IMR-90 (cell line): ENCODE measurements at regions not wholly inside any gene's neighbourhood (a gene's known extent, or its start where the extent isn't known, plus 50 kb on each side); places are given as distances from the start of the nearest gene placed in this dataset.

Experiments
- ATAC-seq: fragments of 200-7000 bp; cut with Tn5 transposase; 2 replicates; pipeline ENCODE4 v1.9.1; 2020; ENCODE audit warnings: low read depth, mild to moderate bottlenecking, moderate library complexity
- BruUV-seq: library from RNA; stranded (reverse); fragments of 400-500 nt; replicated peaks from 2 replicates; lab custom pipeline; 2021; lab: Mats Ljungman, UMichigan
- CTCF ChIA-PET: fragments of 300-600 bp; formaldehyde crosslinking; extraction: SDS; loops from one replicate; lab custom pipeline; 2021; ENCODE audit warnings: antibody characterized with exemption; lab: Yijun Ruan, JAX
- POLR2A ChIA-PET: fragments of 300-600 bp; sonication (Branson Sonifier 250); formaldehyde crosslinking; loops from one replicate; lab custom pipeline; 2022; ENCODE audit warnings: antibody characterized with exemption; ENCODE audit not compliant: unreplicated experiment; lab: Charles Lee
- DNase-seq: peaks from one replicate; pipeline ENCODE4 v3.0.0; 2013
- H2AFZ ChIP-seq: replicated peaks from 2 replicates; pipeline ENCODE3; 2013; ENCODE audit warnings: low read length, mild to moderate bottlenecking; ENCODE audit not compliant: poor library complexity
- H2AK5ac ChIP-seq: 2 replicates; pipeline ENCODE4 v1.6.1; 2013; ENCODE audit warnings: low read depth, low read length, inconsistent platforms
- H2AK9ac ChIP-seq: replicated peaks from 2 replicates; pipeline ENCODE3; 2013; ENCODE audit warnings: mild to moderate bottlenecking, low read depth, low read length, moderate library complexity; ENCODE audit not compliant: poor library complexity
- H2BK120ac ChIP-seq: 2 replicates; pipeline ENCODE4 v1.6.1; 2013; ENCODE audit warnings: low read depth, low read length, inconsistent platforms
- H2BK15ac ChIP-seq: 3 replicates; pipeline ENCODE4 v1.6.1; 2013; ENCODE audit warnings: low read depth, low read length, inconsistent platforms
- H2BK20ac ChIP-seq: 2 replicates; pipeline ENCODE4 v1.6.1; 2013; ENCODE audit warnings: low read depth, mild to moderate bottlenecking, inconsistent platforms, low read length, moderate library complexity
- H2BK5ac ChIP-seq: 2 replicates; pipeline ENCODE4 v1.6.1; 2013; ENCODE audit warnings: mild to moderate bottlenecking, low read depth, low read length, inconsistent platforms; ENCODE audit not compliant: poor library complexity, severe bottlenecking
- H3K14ac ChIP-seq: replicated peaks from 2 replicates; pipeline ENCODE4 v1.6.1; 2013; ENCODE audit warnings: low read depth, low read length, inconsistent platforms
- H3K18ac ChIP-seq: 2 replicates; pipeline ENCODE4 v1.6.1; 2013; ENCODE audit warnings: low read depth, low read length, control low read depth
- H3K23ac ChIP-seq: 2 replicates; pipeline ENCODE4 v1.6.1; 2013; ENCODE audit warnings: low read depth, low read length, inconsistent platforms
- H3K27ac ChIP-seq: 2 replicates; pipeline ENCODE4 v1.5.1; 2013; ENCODE audit warnings: mild to moderate bottlenecking, control low read depth, low read length; ENCODE audit not compliant: insufficient read depth
- H3K27me3 ChIP-seq: 2 replicates; pipeline ENCODE4 v1.6.1; 2013; ENCODE audit warnings: low read length; ENCODE audit not compliant: control insufficient read depth, insufficient read depth
- H3K36me3 ChIP-seq: 2 replicates; pipeline ENCODE4 v1.6.1; 2013; ENCODE audit warnings: low read length, mixed read lengths; ENCODE audit not compliant: control insufficient read depth, insufficient read depth
- H3K4ac ChIP-seq: 2 replicates; pipeline ENCODE4 v1.6.1; 2013; ENCODE audit warnings: low read depth, low read length, inconsistent platforms
- H3K4me1 ChIP-seq: 2 replicates; pipeline ENCODE4 v1.6.1; 2013; ENCODE audit warnings: low read length, mixed read lengths; ENCODE audit not compliant: control insufficient read depth, insufficient read depth
- H3K4me2 ChIP-seq: 2 replicates; pipeline ENCODE4 v1.6.1; 2013; ENCODE audit warnings: low read depth, mild to moderate bottlenecking, control low read depth, low read length, moderate library complexity
- H3K4me3 ChIP-seq: 2 replicates; pipeline ENCODE4 v1.5.1; 2013; ENCODE audit warnings: low read depth, mild to moderate bottlenecking, control low read depth, low read length, moderate library complexity; ENCODE audit not compliant: insufficient read depth
- H3K56ac ChIP-seq: 2 replicates; pipeline ENCODE4 v1.6.1; 2013; ENCODE audit warnings: low read length, inconsistent platforms; ENCODE audit not compliant: insufficient read depth; ENCODE audit errors: extremely low read depth
- H3K79me1 ChIP-seq, 2 experiments: 2 replicates each; pipeline ENCODE4 v1.6.1; 2013; ENCODE audit warnings: low read length in 2 of 2, inconsistent platforms in 1 of 2, low read depth in 1 of 2
- H3K9ac ChIP-seq: 2 replicates; pipeline ENCODE4 v1.6.1; 2013; ENCODE audit warnings: low read depth, low read length, control low read depth
- H3K9me1 ChIP-seq: 2 replicates; pipeline ENCODE4 v1.6.1; 2013; ENCODE audit warnings: low read length, inconsistent platforms; ENCODE audit not compliant: insufficient read depth
- H3K9me3 ChIP-seq: 2 replicates; pipeline ENCODE4 v1.6.1; 2013; ENCODE audit warnings: low read length; ENCODE audit not compliant: control insufficient read depth, insufficient read depth
- H4K20me1 ChIP-seq: 2 replicates; pipeline ENCODE4 v1.6.1; 2013; ENCODE audit warnings: low read length, inconsistent platforms; ENCODE audit not compliant: insufficient read depth
- H4K5ac ChIP-seq: 2 replicates; pipeline ENCODE4 v1.6.1; 2013; ENCODE audit warnings: mild to moderate bottlenecking, low read depth, low read length, control low read depth
- H4K8ac ChIP-seq, 2 experiments: 2 replicates each; pipeline ENCODE4 v1.6.1; 2013; ENCODE audit warnings: low read depth in 2 of 2, low read length in 2 of 2, control low read depth in 1 of 2, inconsistent platforms in 1 of 2
- H4K91ac ChIP-seq: 2 replicates; pipeline ENCODE4 v1.6.1; 2013; ENCODE audit warnings: low read depth, low read length, inconsistent platforms; ENCODE audit not compliant: insufficient read depth
- BHLHE40 ChIP-seq: fragments of 150-350 bp; IDR thresholded peaks from 2 replicates; pipeline ENCODE4 v1.6.1; 2016; ENCODE audit warnings: mild to moderate bottlenecking, low read depth, low read length
- CEBPB ChIP-seq: IDR thresholded peaks from 2 replicates; pipeline ENCODE4 v1.6.1; 2012; ENCODE audit warnings: low read depth, low read length, improper control_type of control experiment
- CHD1 ChIP-seq: IDR thresholded peaks from 2 replicates; pipeline ENCODE4 v1.6.1; 2012; ENCODE audit warnings: low read depth, low read length, improper control_type of control experiment
- FOS ChIP-seq: fragments of 150-350 bp; IDR thresholded peaks from 2 replicates; pipeline ENCODE4 v1.6.1; 2016; ENCODE audit warnings: low read depth, low read length
- MAFK ChIP-seq: IDR thresholded peaks from 2 replicates; pipeline ENCODE4 v1.6.1; 2012; ENCODE audit warnings: low read depth, low read length, improper control_type of control experiment
- MAZ ChIP-seq: IDR thresholded peaks from 2 replicates; pipeline ENCODE4 v1.6.1; 2012; ENCODE audit warnings: low read depth, mild to moderate bottlenecking, low read length, improper control_type of control experiment, moderate library complexity, borderline replicate concordance
- MXI1 ChIP-seq: IDR thresholded peaks from 2 replicates; pipeline ENCODE4 v1.6.1; 2012; ENCODE audit warnings: low read depth, mild to moderate bottlenecking, low read length, moderate library complexity, borderline replicate concordance
- NFE2L2 ChIP-seq: fragments of 150-350 bp; IDR thresholded peaks from 2 replicates; pipeline ENCODE4 v1.6.1; 2016; ENCODE audit warnings: low read depth, mild to moderate bottlenecking, low read length
- POLR2A ChIP-seq: IDR thresholded peaks from 2 replicates; pipeline ENCODE4 v1.6.1; 2012; ENCODE audit warnings: mild to moderate bottlenecking, low read depth, low read length
- RAD21 ChIP-seq: IDR thresholded peaks from 2 replicates; pipeline ENCODE4 v1.6.1; 2012; ENCODE audit warnings: low read length, improper control_type of control experiment
- RCOR1 ChIP-seq: IDR thresholded peaks from 2 replicates; pipeline ENCODE4 v1.6.1; 2012; ENCODE audit warnings: mild to moderate bottlenecking, low read length, improper control_type of control experiment; ENCODE audit not compliant: insufficient replicate concordance
- RFX5 ChIP-seq: IDR thresholded peaks from 2 replicates; pipeline ENCODE4 v1.8.0; 2012; ENCODE audit warnings: low read depth, mild to moderate bottlenecking, low read length, moderate library complexity
- SMC3 ChIP-seq: fragments of 150-350 bp; IDR thresholded peaks from 2 replicates; pipeline ENCODE4 v1.6.1; 2016; ENCODE audit warnings: low read depth, mild to moderate bottlenecking, antibody characterized with exemption, low read length, moderate library complexity
- WGBS, 2 experiments: methylation state at CpG; one replicate each; pipeline versions ENCODE4 v1.1.5 to v1.1.7; 2013; ENCODE audit warnings: missing lambda C conversion rate in 2 of 2; ENCODE audit not compliant: insufficient read length in 1 of 2; ENCODE audit errors: extremely low coverage in 2 of 2; 5-methylcytosine and 5-hydroxymethylcytosine counted together
- dilution Hi-C: fragments of 300-500 bp; cut with HindIII; formaldehyde crosslinking; loops from one replicate; pipeline ENCODE4 v1.14.3; 2018; ENCODE audit warnings: low sequenced_read_pairs; ENCODE audit not compliant: unreplicated experiment
- in situ Hi-C: fragments of 300-500 bp; cut with MboI; formaldehyde crosslinking; loops from 3 replicates; pipeline ENCODE4 v1.14.3; 2019; ENCODE audit warnings: low sequenced_read_pairs, inconsistent platforms, mixed read lengths
- intact Hi-C: fragments of 100-400 bp; cut with micrococcal nuclease; formaldehyde crosslinking; loops from 2 replicates; pipeline ENCODE4 v1.10.0; 2022
- TF ChIP-seq, protein P1 (sequence below): conservative IDR thresholded peaks from 2 replicates; pipeline ENCODE4 v1.5.1; 2012; ENCODE audit warnings: mild to moderate bottlenecking, low read depth, low read length, improper control_type of control experiment
- TF ChIP-seq, protein P2 (sequence below): fragments of 150-350 bp; IDR thresholded peaks from 2 replicates; pipeline ENCODE4 v1.6.1; 2016; ENCODE audit warnings: low read depth, mild to moderate bottlenecking, low read length, moderate library complexity, borderline replicate concordance
- TF ChIP-seq, protein P3 (sequence below): fragments of 150-350 bp; IDR thresholded peaks from 2 replicates; pipeline ENCODE4 v1.6.1; 2017; ENCODE audit warnings: mild to moderate bottlenecking, antibody characterized with exemption, low read length, low read depth

DNA sequence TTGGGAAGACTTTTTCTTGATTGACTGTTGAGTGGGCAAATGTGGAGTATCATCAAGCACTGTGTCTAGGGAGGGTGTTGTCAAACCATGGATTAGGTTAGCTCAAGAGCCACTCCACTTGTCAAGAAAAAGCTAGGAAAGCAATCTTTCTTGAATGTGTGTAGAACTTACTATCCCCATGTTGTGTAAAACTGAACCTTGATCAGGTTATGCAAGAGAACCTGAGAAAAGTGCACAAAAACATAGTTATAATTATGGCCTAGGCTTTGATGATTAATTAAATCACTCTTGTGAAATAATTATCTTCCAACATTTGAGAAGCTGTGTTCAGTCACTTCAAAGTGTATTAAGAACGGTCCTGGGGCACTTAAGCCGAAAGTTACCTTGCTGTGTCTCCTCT, 238.2 kb upstream of the OBI1 start:
- Histone ChIP-seq H3K27me3 (no peaks in the 10 kb centered on the region), H3K9me1 (no peaks in the 10 kb centered on the region), H2BK120ac (no peak overlapping the region), H3K79me1 (no peaks in the 10 kb centered on the region), H4K8ac (no peak overlapping the region), H3K36me3 (no peaks in the 10 kb centered on the region), H4K20me1 (no peaks in the 10 kb centered on the region), H2BK20ac (no peak overlapping the region), H2BK15ac (no peak overlapping the region), H3K14ac (no peak overlapping the region), H4K5ac (no peak overlapping the region), H3K23ac (no peak overlapping the region), H3K9ac (no peak overlapping the region), H2AFZ (no peak overlapping the region), H3K9me3 (peaks cover 2% of the 10 kb centered on the region; the same call in 1 of the 2 replicates), H2AK9ac (no peak overlapping the region), H3K4ac (no peak overlapping the region), H3K27ac (no peak overlapping the region), H2AK5ac (no peak overlapping the region), H2BK5ac (no peak overlapping the region), H4K91ac (no peak overlapping the region), H3K4me2 (no peak overlapping the region), H3K4me1 (no peaks in the 10 kb centered on the region), H3K56ac (no peak overlapping the region), H3K4me3 (no peak overlapping the region), H3K18ac (no peak overlapping the region)
- DNase-seq: no peak
- intact Hi-C loops (no loop called here), in situ Hi-C loops (no loop called here), dilution Hi-C loops (no loop called here)
- ChIA-PET CTCF (no interaction called here), POLR2A (no interaction called here)
- BruUV-seq: no TSS peak
- ATAC-seq: no peak
- TF ChIP-seq NFE2L2: no peak
- no peak for TF ChIP-seq MXI1
- no peak for TF ChIP-seq MAZ
- TF ChIP-seq CHD1: no peak
- TF ChIP-seq, protein P1, sequence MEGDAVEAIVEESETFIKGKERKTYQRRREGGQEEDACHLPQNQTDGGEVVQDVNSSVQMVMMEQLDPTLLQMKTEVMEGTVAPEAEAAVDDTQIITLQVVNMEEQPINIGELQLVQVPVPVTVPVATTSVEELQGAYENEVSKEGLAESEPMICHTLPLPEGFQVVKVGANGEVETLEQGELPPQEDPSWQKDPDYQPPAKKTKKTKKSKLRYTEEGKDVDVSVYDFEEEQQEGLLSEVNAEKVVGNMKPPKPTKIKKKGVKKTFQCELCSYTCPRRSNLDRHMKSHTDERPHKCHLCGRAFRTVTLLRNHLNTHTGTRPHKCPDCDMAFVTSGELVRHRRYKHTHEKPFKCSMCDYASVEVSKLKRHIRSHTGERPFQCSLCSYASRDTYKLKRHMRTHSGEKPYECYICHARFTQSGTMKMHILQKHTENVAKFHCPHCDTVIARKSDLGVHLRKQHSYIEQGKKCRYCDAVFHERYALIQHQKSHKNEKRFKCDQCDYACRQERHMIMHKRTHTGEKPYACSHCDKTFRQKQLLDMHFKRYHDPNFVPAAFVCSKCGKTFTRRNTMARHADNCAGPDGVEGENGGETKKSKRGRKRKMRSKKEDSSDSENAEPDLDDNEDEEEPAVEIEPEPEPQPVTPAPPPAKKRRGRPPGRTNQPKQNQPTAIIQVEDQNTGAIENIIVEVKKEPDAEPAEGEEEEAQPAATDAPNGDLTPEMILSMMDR: no peak
- TF ChIP-seq RAD21: no peak
- TF ChIP-seq, protein P2, sequence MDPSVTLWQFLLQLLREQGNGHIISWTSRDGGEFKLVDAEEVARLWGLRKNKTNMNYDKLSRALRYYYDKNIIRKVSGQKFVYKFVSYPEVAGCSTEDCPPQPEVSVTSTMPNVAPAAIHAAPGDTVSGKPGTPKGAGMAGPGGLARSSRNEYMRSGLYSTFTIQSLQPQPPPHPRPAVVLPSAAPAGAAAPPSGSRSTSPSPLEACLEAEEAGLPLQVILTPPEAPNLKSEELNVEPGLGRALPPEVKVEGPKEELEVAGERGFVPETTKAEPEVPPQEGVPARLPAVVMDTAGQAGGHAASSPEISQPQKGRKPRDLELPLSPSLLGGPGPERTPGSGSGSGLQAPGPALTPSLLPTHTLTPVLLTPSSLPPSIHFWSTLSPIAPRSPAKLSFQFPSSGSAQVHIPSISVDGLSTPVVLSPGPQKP: no peak
- TF ChIP-seq FOS: no peak
- TF ChIP-seq, protein P3, sequence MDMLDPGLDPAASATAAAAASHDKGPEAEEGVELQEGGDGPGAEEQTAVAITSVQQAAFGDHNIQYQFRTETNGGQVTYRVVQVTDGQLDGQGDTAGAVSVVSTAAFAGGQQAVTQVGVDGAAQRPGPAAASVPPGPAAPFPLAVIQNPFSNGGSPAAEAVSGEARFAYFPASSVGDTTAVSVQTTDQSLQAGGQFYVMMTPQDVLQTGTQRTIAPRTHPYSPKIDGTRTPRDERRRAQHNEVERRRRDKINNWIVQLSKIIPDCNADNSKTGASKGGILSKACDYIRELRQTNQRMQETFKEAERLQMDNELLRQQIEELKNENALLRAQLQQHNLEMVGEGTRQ: no peak
- TF ChIP-seq POLR2A: no peak
- no peak for TF ChIP-seq SMC3
- no peak for TF ChIP-seq RFX5
- no peak for TF ChIP-seq BHLHE40
- no peak for TF ChIP-seq RCOR1
- TF ChIP-seq CEBPB: no peak
- TF ChIP-seq MAFK: no peak
- no CpG with 5 or more reads among the region's 2 CpGs for WGBS, 2 experiments
